H9 (cell line): ENCODE measurements at regions not wholly inside any gene's neighbourhood (a gene's known extent, or its start where the extent isn't known, plus 50 kb on each side); places are given as distances from the start of the nearest gene placed in this dataset.

Experiments
- DNase-seq: peaks from one replicate; pipeline ENCODE4 v3.0.0-alpha.2; 2017
- H2AFZ ChIP-seq: one replicate; pipeline ENCODE4 v1.6.1; 2013; ENCODE audit warnings: mild to moderate bottlenecking, low read length, control low read depth, moderate library complexity
- H2AK5ac ChIP-seq: 2 replicates; pipeline ENCODE4 v1.6.1; 2013; ENCODE audit warnings: low read length, control low read depth, mixed read lengths; ENCODE audit not compliant: insufficient read length
- H2BK120ac ChIP-seq: one replicate; pipeline ENCODE4 v1.6.1; 2013; ENCODE audit warnings: low read depth, mild to moderate bottlenecking, low read length, control low read depth, inconsistent platforms; ENCODE audit not compliant: poor library complexity, severe bottlenecking
- H2BK12ac ChIP-seq: 2 replicates; pipeline ENCODE4 v1.6.1; 2013; ENCODE audit warnings: low read length, control low read depth, mixed read lengths, low read depth; ENCODE audit not compliant: insufficient read length
- H2BK15ac ChIP-seq: 2 replicates; pipeline ENCODE4 v1.6.1; 2013; ENCODE audit warnings: low read depth, low read length, control low read depth
- H2BK20ac ChIP-seq: one replicate; pipeline ENCODE4 v1.6.1; 2013; ENCODE audit warnings: low read depth, mild to moderate bottlenecking, low read length, control low read depth, inconsistent platforms; ENCODE audit not compliant: poor library complexity, severe bottlenecking
- H2BK5ac ChIP-seq: 2 replicates; pipeline ENCODE4 v1.6.1; 2013; ENCODE audit warnings: low read length, control low read depth, mixed read lengths; ENCODE audit not compliant: insufficient read length
- H3K14ac ChIP-seq: 2 replicates; pipeline ENCODE4 v1.6.1; 2013; ENCODE audit warnings: low read length, control low read depth; ENCODE audit not compliant: insufficient read depth
- H3K18ac ChIP-seq: 2 replicates; pipeline ENCODE4 v1.6.1; 2013; ENCODE audit warnings: low read depth, mild to moderate bottlenecking, mixed read lengths, low read length, control low read depth; ENCODE audit not compliant: insufficient read length
- H3K23ac ChIP-seq: 2 replicates; pipeline ENCODE4 v1.6.1; 2013; ENCODE audit warnings: low read length, control low read depth, mixed read lengths, low read depth; ENCODE audit not compliant: insufficient read length
- H3K23me2 ChIP-seq: 2 replicates; pipeline ENCODE4 v1.6.1; 2013; ENCODE audit warnings: low read depth, mild to moderate bottlenecking, mixed read lengths, low read length, control low read depth; ENCODE audit not compliant: insufficient read length, poor library complexity, severe bottlenecking
- H3K27ac ChIP-seq: 2 replicates; pipeline ENCODE4 v1.5.1; 2013; ENCODE audit warnings: low read length, control low read depth, mixed read lengths, low read depth; ENCODE audit not compliant: insufficient read length
- H3K27me3 ChIP-seq: 2 replicates; pipeline ENCODE4 v1.6.1; 2013; ENCODE audit warnings: low read length, control low read depth, inconsistent platforms; ENCODE audit not compliant: insufficient read depth
- H3K4ac ChIP-seq: 2 replicates; pipeline ENCODE4 v1.6.1; 2013; ENCODE audit warnings: low read depth, mild to moderate bottlenecking, control low read depth, inconsistent platforms, low read length, moderate library complexity
- H3K4me1 ChIP-seq: 2 replicates; pipeline ENCODE4 v1.6.1; 2013; ENCODE audit warnings: low read length, control low read depth, inconsistent platforms; ENCODE audit not compliant: insufficient read depth
- H3K4me2 ChIP-seq: 2 replicates; pipeline ENCODE4 v1.6.1; 2013; ENCODE audit warnings: low read length, control low read depth, mixed read lengths; ENCODE audit not compliant: insufficient read length, insufficient read depth
- H3K56ac ChIP-seq: 2 replicates; pipeline ENCODE4 v1.6.1; 2013; ENCODE audit warnings: low read depth, mild to moderate bottlenecking, mixed read lengths, low read length, control low read depth; ENCODE audit not compliant: insufficient read length
- H3K79me1 ChIP-seq: 2 replicates; pipeline ENCODE4 v1.6.1; 2013; ENCODE audit warnings: low read depth, mild to moderate bottlenecking, moderate library complexity, low read length, control low read depth, inconsistent platforms; ENCODE audit not compliant: insufficient read depth, poor library complexity, severe bottlenecking
- H3K79me2 ChIP-seq: 2 replicates; pipeline ENCODE4 v1.6.1; 2013; ENCODE audit warnings: low read length, control low read depth, inconsistent platforms; ENCODE audit not compliant: insufficient read depth
- H3K9ac ChIP-seq: 2 replicates; pipeline ENCODE4 v1.6.1; 2013; ENCODE audit warnings: low read length, control low read depth, mixed read lengths; ENCODE audit not compliant: insufficient read length; ENCODE audit errors: extremely low read depth
- H3K9me3 ChIP-seq: one replicate; pipeline ENCODE4 v1.6.1; 2013; ENCODE audit warnings: low read depth, low read length, inconsistent platforms; ENCODE audit not compliant: control insufficient read depth
- H3T11ph ChIP-seq: one replicate; pipeline ENCODE4 v1.6.1; 2013; ENCODE audit warnings: mild to moderate bottlenecking, low read length, control low read depth, inconsistent platforms
- H4K20me1 ChIP-seq: one replicate; pipeline ENCODE4 v1.6.1; 2013; ENCODE audit not compliant: control insufficient read depth, insufficient read length, insufficient read depth
- H4K5ac ChIP-seq: 2 replicates; pipeline ENCODE4 v1.6.1; 2013; ENCODE audit warnings: low read depth, mild to moderate bottlenecking, mixed read lengths, low read length, control low read depth; ENCODE audit not compliant: insufficient read length
- H4K8ac ChIP-seq: replicated peaks from 2 replicates; pipeline ENCODE4 v1.6.1; 2013; ENCODE audit warnings: low read length, control low read depth, mixed read lengths, low read depth; ENCODE audit not compliant: insufficient read length
- H4K91ac ChIP-seq: 2 replicates; pipeline ENCODE4 v1.6.1; 2013; ENCODE audit warnings: low read depth, mild to moderate bottlenecking, moderate library complexity, mixed read lengths, low read length, control low read depth; ENCODE audit not compliant: insufficient read length
- H3K27ac Mint-ChIP-seq, 3 experiments: 2 replicates in 2 of 3; 3 replicates in 1 of 3; pipeline ENCODE4 v1.8.0; 2020 to 2021; ENCODE audit warnings: mixed read lengths in 3 of 3, mild to moderate bottlenecking in 1 of 3, moderate library complexity in 1 of 3
- H3K27me3 Mint-ChIP-seq: 2 replicates; pipeline ENCODE4 v1.8.0; 2021; ENCODE audit warnings: low read depth, mild to moderate bottlenecking, moderate library complexity, mixed read lengths
- H3K36me3 Mint-ChIP-seq, 3 experiments: 2 replicates in 2 of 3; 3 replicates in 1 of 3; pipeline ENCODE4 v1.8.0; 2020 to 2021; ENCODE audit warnings: low read depth in 3 of 3, mixed read lengths in 3 of 3; ENCODE audit not compliant: insufficient read depth in 1 of 3
- H3K4me1 Mint-ChIP-seq, 2 experiments: 2 replicates each; pipeline ENCODE4 v1.8.0; 2020; ENCODE audit warnings: mixed read lengths in 2 of 2
- H3K4me3 Mint-ChIP-seq, 2 experiments: 2 replicates in 1 of 2; 3 replicates in 1 of 2; pipeline ENCODE4 v1.8.0; 2020 to 2021; ENCODE audit warnings: mild to moderate bottlenecking in 2 of 2, mixed read lengths in 2 of 2, moderate library complexity in 1 of 2
- H3K9me3 Mint-ChIP-seq, 2 experiments: 2 replicates in 1 of 2; 3 replicates in 1 of 2; pipeline ENCODE4 v1.8.0; 2020; ENCODE audit warnings: mild to moderate bottlenecking in 2 of 2, mixed read lengths in 2 of 2, moderate library complexity in 1 of 2
- WGBS: extraction: QIAGEN DNeasy Blood & Tissue Kit; methylation state at CpG from one replicate; pipeline ENCODE4 v1.1.7; 2013; ENCODE audit warnings: missing lambda C conversion rate, low lambda C conversion rate, mixed read lengths; ENCODE audit not compliant: insufficient read length; ENCODE audit errors: extremely low coverage; 5-methylcytosine and 5-hydroxymethylcytosine counted together
- TF ChIP-seq, protein P1 (sequence below): fragments of 200-600 bp; sonication (generic); conservative IDR thresholded peaks from 3 replicates; pipeline ENCODE4 v1.8.0; 2021; ENCODE audit warnings: antibody characterized with exemption, mild to moderate bottlenecking

DNA sequence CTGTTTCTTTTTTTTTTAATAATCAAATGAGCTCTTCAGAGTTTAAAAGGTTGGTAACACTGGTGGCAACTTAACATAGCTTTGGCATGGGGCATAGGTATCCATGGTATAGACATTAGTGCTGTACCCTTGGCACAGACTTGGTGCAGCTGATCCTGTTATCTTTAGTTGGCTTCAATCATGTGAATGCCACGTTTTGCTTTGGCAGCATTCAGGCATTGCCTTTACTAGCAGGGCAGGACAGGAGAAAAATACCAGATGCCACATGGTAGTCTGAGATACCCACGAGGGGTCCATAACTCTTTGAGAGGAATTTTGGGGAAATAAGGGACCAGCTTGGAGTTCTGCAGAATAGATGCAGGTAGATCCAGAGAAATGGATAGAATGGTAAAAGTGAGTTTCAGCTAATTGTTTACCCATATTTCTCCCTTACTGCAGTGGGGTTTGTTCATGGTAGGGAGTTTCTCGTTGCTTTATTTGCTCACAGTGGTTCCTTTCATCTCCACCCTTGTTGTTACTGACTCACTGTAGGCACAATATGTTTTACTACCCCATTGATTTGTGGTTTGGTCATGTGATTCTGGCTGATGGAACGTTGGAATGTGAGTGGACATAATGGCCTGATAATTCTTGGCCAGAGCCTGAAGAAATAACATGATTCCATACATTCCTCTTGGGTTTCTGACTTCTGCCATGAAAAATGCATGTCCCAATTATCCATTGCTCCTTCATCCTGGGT, 342.7 kb downstream of the GLUD2 start:
- H4K20me1 ChIP-seq, result no peaks in the 10 kb centered on the region
- no peak overlapping the region for H3T11ph ChIP-seq
- no peak overlapping the region for H3K14ac ChIP-seq
- no peak overlapping the region for H3K4ac ChIP-seq
- DNase-seq, result no peak
- Mint-ChIP-seq H3K4me3 (no peak overlapping the region), H3K9me3 (peaks cover 51 to 72% of the 10 kb centered on the region in 2 experiments), H3K36me3 (no peaks in the 10 kb centered on the region), H3K27me3 (0 out of 2 replicates have a peak, but pooled peaks cover 1% of the 10 kb centered on the region), H3K4me1 (peaks cover 0 to 3% of the 10 kb centered on the region in 2 experiments; a peak in 1 of 4 replicates), H3K27ac (no peak overlapping the region)
- no peak overlapping the region for H4K5ac ChIP-seq
- no peak overlapping the region for H4K91ac ChIP-seq
- H3K23me2 ChIP-seq, result no peaks in the 10 kb centered on the region
- no peak overlapping the region for H4K8ac ChIP-seq
- H3K4me2 ChIP-seq, result no peak overlapping the region
- no peaks in the 10 kb centered on the region for H3K4me1 ChIP-seq
- no peaks in the 10 kb centered on the region for H3K79me1 ChIP-seq
- no peak overlapping the region for H2BK120ac ChIP-seq
- no CpG with 5 or more reads among the region's 4 CpGs for WGBS
- H3K27me3 ChIP-seq, result no peaks in the 10 kb centered on the region
- no peaks in the 10 kb centered on the region for H3K79me2 ChIP-seq
- TF ChIP-seq, protein P1, sequence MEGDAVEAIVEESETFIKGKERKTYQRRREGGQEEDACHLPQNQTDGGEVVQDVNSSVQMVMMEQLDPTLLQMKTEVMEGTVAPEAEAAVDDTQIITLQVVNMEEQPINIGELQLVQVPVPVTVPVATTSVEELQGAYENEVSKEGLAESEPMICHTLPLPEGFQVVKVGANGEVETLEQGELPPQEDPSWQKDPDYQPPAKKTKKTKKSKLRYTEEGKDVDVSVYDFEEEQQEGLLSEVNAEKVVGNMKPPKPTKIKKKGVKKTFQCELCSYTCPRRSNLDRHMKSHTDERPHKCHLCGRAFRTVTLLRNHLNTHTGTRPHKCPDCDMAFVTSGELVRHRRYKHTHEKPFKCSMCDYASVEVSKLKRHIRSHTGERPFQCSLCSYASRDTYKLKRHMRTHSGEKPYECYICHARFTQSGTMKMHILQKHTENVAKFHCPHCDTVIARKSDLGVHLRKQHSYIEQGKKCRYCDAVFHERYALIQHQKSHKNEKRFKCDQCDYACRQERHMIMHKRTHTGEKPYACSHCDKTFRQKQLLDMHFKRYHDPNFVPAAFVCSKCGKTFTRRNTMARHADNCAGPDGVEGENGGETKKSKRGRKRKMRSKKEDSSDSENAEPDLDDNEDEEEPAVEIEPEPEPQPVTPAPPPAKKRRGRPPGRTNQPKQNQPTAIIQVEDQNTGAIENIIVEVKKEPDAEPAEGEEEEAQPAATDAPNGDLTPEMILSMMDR, result no peak
- H2AK5ac ChIP-seq, result no peak overlapping the region
- peaks cover 15% of the 10 kb centered on the region for H3K9me3 ChIP-seq
- H3K56ac ChIP-seq, result no peak overlapping the region
- H2BK12ac ChIP-seq, result no peak overlapping the region
- no peak overlapping the region for H3K27ac ChIP-seq
- H2BK15ac ChIP-seq, result no peak overlapping the region
- no peak overlapping the region for H3K23ac ChIP-seq
- H2AFZ ChIP-seq, result no peak overlapping the region
- no peak overlapping the region for H3K18ac ChIP-seq
- no peak overlapping the region for H2BK20ac ChIP-seq
- H3K9ac ChIP-seq, result no peak overlapping the region
- no peak overlapping the region for H2BK5ac ChIP-seq
